Left lung (tissue), 4 donors: ENCODE measurements at regions not wholly inside any gene's neighbourhood (a gene's known extent, or its start where the extent isn't known, plus 50 kb on each side); places are given as distances from the start of the nearest gene placed in this dataset.

ENCODE experiments used
- ATAC-seq: fragments of 200-7000 bp; cut with Tn5 transposase; one replicate; pipeline ENCODE4 v1.9.1; 2020; ENCODE audit warnings: moderate library complexity
- DNase-seq, 4 donors: peaks; one replicate each; pipeline ENCODE4 v3.0.0-alpha.2; 2013 to 2020
- H3K27ac ChIP-seq, 2 donors: fragments of 200-600 bp; sonication (generic) in 1 of 2; one replicate each; pipeline versions ENCODE4 v1.5.0 to v1.8.0; 2020 to 2021
- H3K27me3 ChIP-seq, 2 donors: fragments of 200-600 bp; sonication (generic) in 1 of 2; one replicate each; pipeline versions ENCODE4 v1.5.0 to v1.8.0; 2020 to 2021
- H3K36me3 ChIP-seq, 2 donors: fragments of 200-600 bp; sonication (generic) in 1 of 2; one replicate each; pipeline versions ENCODE4 v1.5.0 to v1.8.0; 2020 to 2021
- H3K4me1 ChIP-seq, 2 donors: fragments of 200-600 bp; one replicate each; pipeline ENCODE4 v1.8.0; 2021
- H3K4me3 ChIP-seq, 2 donors: fragments of 200-600 bp; sonication (generic) in 1 of 2; one replicate each; pipeline versions ENCODE4 v1.5.0 to v1.8.0; 2020 to 2021; ENCODE audit warnings: mild to moderate bottlenecking in 1 of 2
- H3K9me3 ChIP-seq, 2 donors: fragments of 200-600 bp; sonication (generic) in 1 of 2; one replicate each; pipeline versions ENCODE4 v1.5.0 to v1.8.0; 2020 to 2021
- CTCF ChIP-seq, 2 donors: fragments of 200-600 bp; sonication (generic) in 1 of 2; IDR thresholded peaks; one replicate each; pipeline versions ENCODE4 v1.5.0 to v1.8.0; 2021; ENCODE audit warnings: antibody characterized with exemption in 2 of 2
- intact Hi-C, 2 donors: fragments of 100-400 bp; cut with DNase I; formaldehyde crosslinking; loops; one replicate each; pipeline versions ENCODE4 v1.11.2 to v1.14.2; 2022
- donor health status: DM: no; HTN: yes; CAD: no.
- donor health status: DM: no; HTN: no; CAD: no.

GRCh38 chr6:81308577-81309279, 443.8 kb downstream of the TENT5A start:
- H3K4me3 ChIP-seq = no peak overlapping the region
- intact Hi-C loops = no loop called here
- no peaks in the 10 kb centered on the region for H3K27me3 ChIP-seq
- no peak for TF ChIP-seq CTCF (IDR thresholded peaks at IDR 0.05)
- H3K4me1 ChIP-seq = no peaks in the 10 kb centered on the region
- no peak for ATAC-seq
- no peak for DNase-seq
- H3K9me3 ChIP-seq = peaks cover 0 to 9% of the 10 kb centered on the region in 2 donors
- no peak overlapping the region for H3K27ac ChIP-seq
- H3K36me3 ChIP-seq = no peaks in the 10 kb centered on the region

DNA sequence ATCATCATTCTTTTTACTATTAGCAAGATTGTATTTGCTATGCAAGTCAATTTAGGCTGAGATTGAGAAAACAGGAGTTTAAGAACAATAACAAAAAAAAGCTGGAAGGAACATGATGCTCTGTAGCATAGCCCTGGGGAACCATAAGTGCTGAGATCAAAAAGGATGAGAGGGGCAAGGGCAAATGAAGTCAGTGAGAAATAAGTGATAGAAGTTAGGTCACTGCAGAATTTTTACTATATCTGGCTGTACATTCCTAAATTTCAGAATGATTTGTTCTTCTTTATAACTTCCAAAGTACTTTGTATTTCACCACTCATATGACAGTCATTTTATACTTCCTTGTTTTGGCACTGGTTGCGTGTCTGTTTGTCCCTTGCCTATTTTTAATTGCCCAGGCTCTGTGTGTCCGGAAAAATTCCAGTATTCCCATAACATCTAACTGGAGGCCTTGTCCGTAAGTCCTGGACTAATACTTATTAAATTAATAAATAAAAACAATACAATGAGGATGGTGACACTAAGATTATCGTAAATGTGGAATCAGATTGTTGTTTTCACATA, 444.7 kb downstream of the TENT5A start:
- ATAC-seq (no peak), DNase-seq (no peak)
- no peak for TF ChIP-seq CTCF (IDR thresholded peaks at IDR 0.05)
- intact Hi-C loops = no loop called here
- Histone ChIP-seq H3K36me3 (no peaks in the 10 kb centered on the region), H3K9me3 (peaks cover 0 to 2% of the 10 kb centered on the region in 2 donors), H3K27ac (no peak overlapping the region), H3K27me3 (no peaks in the 10 kb centered on the region), H3K4me1 (no peaks in the 10 kb centered on the region), H3K4me3 (no peak overlapping the region)

- Histone ChIP-seq H3K4me1 (no peaks in the 10 kb centered on the region), H3K36me3 (no peaks in the 10 kb centered on the region), H3K27me3 (no peaks in the 10 kb centered on the region), H3K27ac (no peak overlapping the region), H3K9me3 (no peaks in the 10 kb centered on the region), H3K4me3 (no peak overlapping the region)
- intact Hi-C loops = no loop called here
- ATAC-seq (no peak), DNase-seq (no peak)
- no peak for TF ChIP-seq CTCF (IDR thresholded peaks at IDR 0.05)
Observed at GRCh38 chr6:81304466-81304865, 448.0 kb downstream of the TENT5A start.

DNA sequence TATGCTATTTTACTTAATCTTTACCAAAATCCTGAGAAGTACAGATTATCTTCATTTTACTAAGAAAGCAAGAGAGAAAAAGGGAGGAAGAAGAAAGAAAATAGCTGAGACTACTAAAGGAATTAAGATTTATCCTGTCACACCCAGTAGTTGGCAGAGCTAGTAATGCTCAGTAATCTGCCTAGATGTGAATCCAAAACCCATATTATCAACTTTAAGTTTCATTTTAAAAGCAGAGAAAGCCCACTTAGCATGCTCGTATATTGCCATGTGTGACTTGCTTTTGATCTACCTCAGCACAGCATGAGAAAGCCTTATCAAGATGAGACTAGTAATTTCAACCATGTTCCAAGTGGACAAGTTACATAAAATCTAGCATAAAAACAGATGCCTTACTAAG, 451.5 kb downstream of the TENT5A start:
- intact Hi-C loops = no loop called here
- no peak for TF ChIP-seq CTCF (IDR thresholded peaks at IDR 0.05)
- no peak overlapping the region for H3K4me3 ChIP-seq
- no peaks in the 10 kb centered on the region for H3K9me3 ChIP-seq
- H3K36me3 ChIP-seq = no peaks in the 10 kb centered on the region
- no peak for DNase-seq
- H3K27me3 ChIP-seq = no peaks in the 10 kb centered on the region
- ATAC-seq = no peak
- H3K4me1 ChIP-seq = no peaks in the 10 kb centered on the region
- no peak overlapping the region for H3K27ac ChIP-seq

DNA sequence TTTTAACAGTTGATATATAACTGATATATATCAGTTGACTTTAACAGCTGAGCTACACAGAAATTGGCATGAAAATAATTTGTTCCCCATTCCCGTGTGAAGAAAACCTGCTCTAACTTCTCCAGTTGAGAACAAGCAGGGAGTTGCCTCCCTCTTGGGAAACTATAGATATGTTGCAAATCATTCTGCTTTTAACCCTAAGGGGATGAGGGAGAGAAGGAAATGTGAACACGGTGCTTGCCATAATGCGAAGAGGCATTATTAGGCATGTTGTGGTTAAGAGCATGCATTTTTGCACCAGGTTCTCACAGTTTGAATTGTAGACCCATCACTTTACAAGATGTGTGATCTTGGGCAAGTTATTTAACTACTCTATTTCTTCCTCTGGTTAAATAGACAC, 453.7 kb downstream of the TENT5A start:
- Histone ChIP-seq H3K36me3 (no peaks in the 10 kb centered on the region), H3K4me3 (no peak overlapping the region), H3K27me3 (no peaks in the 10 kb centered on the region), H3K27ac (no peak overlapping the region), H3K9me3 (no peaks in the 10 kb centered on the region), H3K4me1 (no peaks in the 10 kb centered on the region)
- DNase-seq (no peak), ATAC-seq (no peak)
- intact Hi-C loops = no loop called here
- no peak for TF ChIP-seq CTCF (IDR thresholded peaks at IDR 0.05)
